Neural progenitor cell (in vitro differentiated cells): ENCODE measurements at regions not wholly inside any gene's neighbourhood (a gene's known extent, or its start where the extent isn't known, plus 50 kb on each side); places are given as distances from the start of the nearest gene placed in this dataset.

Experiments
- EZH2 ChIP-seq: fragments of 200-600 bp; sonication (generic); IDR thresholded peaks from 2 replicates; pipeline ENCODE4 v1.6.1; 2017; ENCODE audit warnings: antibody characterized with exemption, mild to moderate bottlenecking, moderate library complexity
- EZH2phosphoT487 ChIP-seq: fragments of 200-600 bp; sonication (generic); IDR thresholded peaks from 2 replicates; pipeline ENCODE4 v1.6.1; 2017; ENCODE audit warnings: antibody characterized with exemption
- TF ChIP-seq, protein P1 (sequence below): fragments of 200-600 bp; sonication (generic); IDR thresholded peaks from 2 replicates; pipeline ENCODE4 v1.5.1; 2017; ENCODE audit warnings: antibody characterized with exemption, mild to moderate bottlenecking

DNA sequence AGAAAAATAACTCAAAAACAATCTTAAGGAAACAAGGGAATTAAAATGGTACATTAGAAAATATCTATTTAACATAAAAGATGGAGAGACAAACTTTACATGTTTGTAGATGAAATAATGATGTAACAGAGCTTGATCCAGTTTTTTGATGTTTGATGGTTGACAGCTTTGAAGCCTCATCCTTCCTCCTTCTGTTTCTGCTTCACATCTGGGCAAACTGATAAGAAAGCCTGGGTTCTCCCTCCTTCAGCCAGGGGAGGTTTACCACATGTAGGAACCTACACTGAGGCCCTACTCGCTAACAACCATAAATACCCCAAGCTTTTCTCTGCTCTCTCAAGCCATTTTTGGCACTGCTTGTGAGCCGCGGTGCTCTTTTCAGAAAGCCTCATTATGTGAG lies 82.8 kb upstream of the ZNF32 start:
- TF ChIP-seq EZH2 (no peak), EZH2phosphoT487 (no peak)
- TF ChIP-seq, protein P1, sequence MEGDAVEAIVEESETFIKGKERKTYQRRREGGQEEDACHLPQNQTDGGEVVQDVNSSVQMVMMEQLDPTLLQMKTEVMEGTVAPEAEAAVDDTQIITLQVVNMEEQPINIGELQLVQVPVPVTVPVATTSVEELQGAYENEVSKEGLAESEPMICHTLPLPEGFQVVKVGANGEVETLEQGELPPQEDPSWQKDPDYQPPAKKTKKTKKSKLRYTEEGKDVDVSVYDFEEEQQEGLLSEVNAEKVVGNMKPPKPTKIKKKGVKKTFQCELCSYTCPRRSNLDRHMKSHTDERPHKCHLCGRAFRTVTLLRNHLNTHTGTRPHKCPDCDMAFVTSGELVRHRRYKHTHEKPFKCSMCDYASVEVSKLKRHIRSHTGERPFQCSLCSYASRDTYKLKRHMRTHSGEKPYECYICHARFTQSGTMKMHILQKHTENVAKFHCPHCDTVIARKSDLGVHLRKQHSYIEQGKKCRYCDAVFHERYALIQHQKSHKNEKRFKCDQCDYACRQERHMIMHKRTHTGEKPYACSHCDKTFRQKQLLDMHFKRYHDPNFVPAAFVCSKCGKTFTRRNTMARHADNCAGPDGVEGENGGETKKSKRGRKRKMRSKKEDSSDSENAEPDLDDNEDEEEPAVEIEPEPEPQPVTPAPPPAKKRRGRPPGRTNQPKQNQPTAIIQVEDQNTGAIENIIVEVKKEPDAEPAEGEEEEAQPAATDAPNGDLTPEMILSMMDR = no peak
